Brain microvascular endothelial cell (primary cell): ENCODE measurements at regions not wholly inside any gene's neighbourhood (a gene's known extent, or its start where the extent isn't known, plus 50 kb on each side); places are given as distances from the start of the nearest gene placed in this dataset.

Source experiments
- DNase-seq: peaks from one replicate; pipeline ENCODE4 v3.0.0-alpha.2; 2020
- H3K27ac ChIP-seq: fragments of 250-450 bp; sonication (Bioruptor Pico); 2 replicates; pipeline ENCODE4 v1.5.1; 2020; ENCODE audit warnings: mild to moderate bottlenecking, moderate library complexity
- H3K27me3 ChIP-seq: fragments of 250-450 bp; sonication (Bioruptor Pico); replicated peaks from 2 replicates; pipeline ENCODE4 v1.5.1; 2020; ENCODE audit warnings: mild to moderate bottlenecking
- H3K36me3 ChIP-seq: fragments of 250-450 bp; sonication (Bioruptor Pico); replicated peaks from 2 replicates; pipeline ENCODE4 v1.5.1; 2020; ENCODE audit warnings: mild to moderate bottlenecking
- H3K4me3 ChIP-seq: 2 replicates; pipeline ENCODE4 v1.5.1; 2011; ENCODE audit warnings: low read depth, mild to moderate bottlenecking, control low read depth, low read length, moderate library complexity
- in situ Hi-C: cut with HindIII; loops from 2 replicates; pipeline ENCODE4 v1.10.0; 2017; ENCODE audit warnings: low sequenced_read_pairs, low pct_ligation_motif_present
- TF ChIP-seq, protein P1 (sequence below): IDR thresholded peaks from 2 replicates; pipeline ENCODE4 v1.5.1; 2011; ENCODE audit warnings: low read depth, mild to moderate bottlenecking, moderate library complexity, low read length, control low read depth, inconsistent platforms; ENCODE audit errors: missing control alignments

- Histone ChIP-seq H3K27ac (no peak overlapping the region), H3K27me3 (no peaks in the 10 kb centered on the region), H3K4me3 (no peak overlapping the region), H3K36me3 (no peaks in the 10 kb centered on the region)
- DNase-seq, result no peak
- TF ChIP-seq, protein P1, sequence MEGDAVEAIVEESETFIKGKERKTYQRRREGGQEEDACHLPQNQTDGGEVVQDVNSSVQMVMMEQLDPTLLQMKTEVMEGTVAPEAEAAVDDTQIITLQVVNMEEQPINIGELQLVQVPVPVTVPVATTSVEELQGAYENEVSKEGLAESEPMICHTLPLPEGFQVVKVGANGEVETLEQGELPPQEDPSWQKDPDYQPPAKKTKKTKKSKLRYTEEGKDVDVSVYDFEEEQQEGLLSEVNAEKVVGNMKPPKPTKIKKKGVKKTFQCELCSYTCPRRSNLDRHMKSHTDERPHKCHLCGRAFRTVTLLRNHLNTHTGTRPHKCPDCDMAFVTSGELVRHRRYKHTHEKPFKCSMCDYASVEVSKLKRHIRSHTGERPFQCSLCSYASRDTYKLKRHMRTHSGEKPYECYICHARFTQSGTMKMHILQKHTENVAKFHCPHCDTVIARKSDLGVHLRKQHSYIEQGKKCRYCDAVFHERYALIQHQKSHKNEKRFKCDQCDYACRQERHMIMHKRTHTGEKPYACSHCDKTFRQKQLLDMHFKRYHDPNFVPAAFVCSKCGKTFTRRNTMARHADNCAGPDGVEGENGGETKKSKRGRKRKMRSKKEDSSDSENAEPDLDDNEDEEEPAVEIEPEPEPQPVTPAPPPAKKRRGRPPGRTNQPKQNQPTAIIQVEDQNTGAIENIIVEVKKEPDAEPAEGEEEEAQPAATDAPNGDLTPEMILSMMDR, result no peak
- in situ Hi-C loops, result no loop called here
Observed at GRCh38 chr5:51559921-51560658, 176.8 kb downstream of the ISL1 start.

DNA sequence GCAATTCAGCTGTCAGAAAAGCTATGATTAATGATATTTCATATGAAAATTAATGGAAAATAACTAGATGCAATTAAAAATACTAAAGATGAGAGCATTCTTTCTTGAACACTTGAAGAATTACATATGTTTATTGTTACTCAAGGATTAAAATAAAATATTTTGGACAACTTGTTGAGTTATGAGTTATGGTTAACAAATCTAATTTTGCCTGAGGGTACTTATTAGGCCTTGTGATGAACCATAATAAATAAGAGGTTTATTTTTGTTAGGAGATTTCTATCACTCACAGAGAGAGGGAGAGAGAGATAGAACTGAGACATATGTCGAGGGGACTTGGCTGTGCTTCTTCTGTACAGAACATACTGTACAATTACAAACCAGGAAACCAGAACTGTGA is 183.7 kb downstream of the ISL1 start:
- Histone ChIP-seq H3K27ac (no peak overlapping the region), H3K36me3 (no peaks in the 10 kb centered on the region), H3K4me3 (no peak overlapping the region), H3K27me3 (no peaks in the 10 kb centered on the region)
- DNase-seq, result no peak
- TF ChIP-seq, protein P1, result no peak
- in situ Hi-C loops, result no loop called here

DNA sequence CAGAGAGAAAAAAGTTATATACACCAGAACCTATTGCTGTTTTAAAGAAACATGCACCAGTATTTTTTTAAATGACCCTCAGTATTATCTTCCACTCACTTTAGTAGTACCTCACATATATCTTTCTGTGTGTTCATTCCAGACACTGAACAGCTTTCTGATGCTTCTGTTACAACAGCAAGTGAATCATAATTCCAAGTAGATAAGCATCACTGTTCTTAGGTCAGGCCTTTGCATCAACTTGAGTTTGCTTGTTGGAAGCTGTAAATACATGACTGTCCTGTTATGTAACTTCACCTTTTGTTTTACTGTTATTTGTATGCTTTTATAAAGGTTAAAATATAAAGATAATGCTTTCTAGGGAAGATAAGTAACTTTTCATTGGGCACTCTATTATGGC is 184.4 kb downstream of the ISL1 start:
- TF ChIP-seq, protein P1, result no peak
- in situ Hi-C loops, result no loop called here
- DNase-seq, result no peak
- no peak overlapping the region for H3K4me3 ChIP-seq
- no peaks in the 10 kb centered on the region for H3K27me3 ChIP-seq
- no peaks in the 10 kb centered on the region for H3K36me3 ChIP-seq
- H3K27ac ChIP-seq, result no peak overlapping the region

- Histone ChIP-seq H3K4me3 (no peak overlapping the region), H3K36me3 (no peaks in the 10 kb centered on the region), H3K27me3 (no peaks in the 10 kb centered on the region), H3K27ac (no peak overlapping the region)
- DNase-seq, result no peak
- TF ChIP-seq, protein P1, result no peak
- in situ Hi-C loops, result no loop called here
Observed at GRCh38 chr5:51573835-51574234, 190.6 kb downstream of the ISL1 start.

DNA sequence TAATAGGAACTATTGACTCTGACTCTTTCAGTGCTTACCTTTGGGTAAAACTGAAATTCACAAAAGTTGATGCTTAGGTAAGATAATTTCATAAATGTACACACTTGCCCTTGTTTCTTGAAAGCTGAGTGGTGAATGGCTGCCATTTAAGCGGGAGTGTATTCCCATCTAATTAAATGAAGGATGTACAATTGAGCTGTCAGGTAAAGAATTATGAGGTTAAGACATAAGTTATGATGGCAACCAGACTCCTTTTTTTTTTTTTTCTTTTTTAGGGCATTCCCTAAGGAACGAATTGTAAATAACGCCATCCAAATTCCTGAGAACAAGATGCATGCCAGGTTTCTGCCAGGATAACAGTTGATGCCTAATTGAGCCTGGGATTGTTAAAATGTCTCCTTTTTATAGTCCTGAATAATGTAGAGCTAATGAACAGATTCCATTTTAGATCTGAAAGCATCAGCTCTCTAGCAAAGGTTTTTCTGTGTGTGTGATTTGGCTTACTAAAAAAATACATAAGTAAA is 199.7 kb downstream of the ISL1 start:
- DNase-seq, result no peak
- TF ChIP-seq, protein P1, result no peak
- Histone ChIP-seq H3K27ac (no peak overlapping the region), H3K36me3 (no peaks in the 10 kb centered on the region), H3K4me3 (no peak overlapping the region), H3K27me3 (no peaks in the 10 kb centered on the region)
- in situ Hi-C loops, result no loop called here

DNA sequence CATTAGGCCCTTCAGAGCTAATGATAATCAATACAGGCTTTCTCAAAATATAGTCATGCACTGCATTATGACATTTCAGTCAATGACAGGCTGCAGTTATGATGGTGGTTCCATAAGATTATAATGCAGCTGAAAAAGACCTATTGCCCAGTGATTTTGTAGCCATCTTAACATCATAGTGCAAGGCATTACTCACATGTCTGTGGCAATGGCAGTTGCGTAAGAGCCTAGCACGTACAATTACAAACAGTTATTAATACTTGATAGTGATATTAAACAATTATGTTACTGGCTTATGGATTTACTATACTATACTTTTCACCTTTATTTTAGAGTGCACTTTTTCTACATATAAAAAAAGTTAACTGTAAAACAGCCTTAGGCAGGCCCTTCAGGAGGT is 214.8 kb downstream of the ISL1 start:
- no peak overlapping the region for H3K4me3 ChIP-seq
- DNase-seq, result no peak
- H3K27me3 ChIP-seq, result no peaks in the 10 kb centered on the region
- no peaks in the 10 kb centered on the region for H3K36me3 ChIP-seq
- in situ Hi-C loops, result no loop called here
- TF ChIP-seq, protein P1, result no peak
- H3K27ac ChIP-seq, result no peak overlapping the region
